Panc1 (cell line): ENCODE measurements at regions not wholly inside any gene's neighbourhood (a gene's known extent, or its start where the extent isn't known, plus 50 kb on each side); places are given as distances from the start of the nearest gene placed in this dataset.
"Not testable (repeated sequence)": the region's sequence is repeated elsewhere in the genome, so short reads cannot be mapped to it uniquely, and the experiment has no call there.

Experiments used
- POLR2AphosphoS5 ChIP-seq: IDR thresholded peaks from 2 replicates; pipeline ENCODE4 v1.6.1; 2012; ENCODE audit warnings: mild to moderate bottlenecking, low read depth, low read length, moderate library complexity
- TCF7L2 ChIP-seq: IDR thresholded peaks from 2 replicates; pipeline ENCODE4 v1.6.1; 2011; ENCODE audit warnings: mild to moderate bottlenecking, low read depth, low read length, inconsistent platforms
- TF ChIP-seq, protein P1 (sequence below): fragments of 450-650 bp; IDR thresholded peaks from 2 replicates; pipeline ENCODE4 v1.5.1; 2017; ENCODE audit warnings: mild to moderate bottlenecking
- TF ChIP-seq, protein P2 (sequence below), 2 experiments: IDR thresholded peaks; 2 replicates each; pipeline ENCODE4 v1.6.1; 2011 to 2012; ENCODE audit warnings: low read depth in 2 of 2, control low read depth in 1 of 2, low read length in 1 of 2, mild to moderate bottlenecking in 1 of 2, moderate library complexity in 1 of 2; ENCODE audit not compliant: insufficient read depth in 1 of 2

DNA sequence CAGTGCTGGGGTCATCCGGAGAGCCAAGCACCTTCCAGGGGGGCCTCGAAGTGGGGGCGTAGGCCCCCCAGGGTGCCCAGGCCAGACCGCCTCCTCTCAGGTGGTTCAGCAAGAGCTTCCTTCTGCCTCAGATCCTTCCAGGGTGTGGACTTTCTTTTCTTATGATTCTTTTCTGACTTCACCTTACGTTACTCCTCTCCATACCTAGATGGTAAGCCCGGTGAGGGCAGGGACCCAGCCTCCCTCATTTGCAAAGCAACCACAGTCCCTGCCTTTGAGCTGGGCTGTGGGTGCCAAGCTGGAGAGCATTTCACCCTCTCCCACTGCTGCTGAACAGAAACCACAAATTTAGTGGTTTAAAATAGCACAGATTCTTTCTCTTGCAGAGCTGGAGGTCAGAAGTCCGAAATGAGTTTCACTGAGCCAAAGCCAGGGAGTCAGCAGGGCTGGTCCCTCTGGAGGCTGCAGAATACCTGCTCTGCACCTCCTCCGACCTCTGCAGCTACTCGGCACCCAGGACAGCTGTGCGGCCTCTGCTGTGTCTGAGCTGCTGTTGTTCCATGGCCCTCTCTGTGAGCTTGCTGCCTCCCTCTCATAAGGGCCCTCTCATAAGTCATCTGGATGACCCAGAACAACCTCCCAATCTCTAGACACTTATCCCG is 323.0 kb downstream of the CACNA1B start:
- TF ChIP-seq, protein P1, sequence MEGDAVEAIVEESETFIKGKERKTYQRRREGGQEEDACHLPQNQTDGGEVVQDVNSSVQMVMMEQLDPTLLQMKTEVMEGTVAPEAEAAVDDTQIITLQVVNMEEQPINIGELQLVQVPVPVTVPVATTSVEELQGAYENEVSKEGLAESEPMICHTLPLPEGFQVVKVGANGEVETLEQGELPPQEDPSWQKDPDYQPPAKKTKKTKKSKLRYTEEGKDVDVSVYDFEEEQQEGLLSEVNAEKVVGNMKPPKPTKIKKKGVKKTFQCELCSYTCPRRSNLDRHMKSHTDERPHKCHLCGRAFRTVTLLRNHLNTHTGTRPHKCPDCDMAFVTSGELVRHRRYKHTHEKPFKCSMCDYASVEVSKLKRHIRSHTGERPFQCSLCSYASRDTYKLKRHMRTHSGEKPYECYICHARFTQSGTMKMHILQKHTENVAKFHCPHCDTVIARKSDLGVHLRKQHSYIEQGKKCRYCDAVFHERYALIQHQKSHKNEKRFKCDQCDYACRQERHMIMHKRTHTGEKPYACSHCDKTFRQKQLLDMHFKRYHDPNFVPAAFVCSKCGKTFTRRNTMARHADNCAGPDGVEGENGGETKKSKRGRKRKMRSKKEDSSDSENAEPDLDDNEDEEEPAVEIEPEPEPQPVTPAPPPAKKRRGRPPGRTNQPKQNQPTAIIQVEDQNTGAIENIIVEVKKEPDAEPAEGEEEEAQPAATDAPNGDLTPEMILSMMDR: not testable (repeated sequence)
- TF ChIP-seq POLR2AphosphoS5, TCF7L2: not testable (repeated sequence)
- TF ChIP-seq, protein P2, sequence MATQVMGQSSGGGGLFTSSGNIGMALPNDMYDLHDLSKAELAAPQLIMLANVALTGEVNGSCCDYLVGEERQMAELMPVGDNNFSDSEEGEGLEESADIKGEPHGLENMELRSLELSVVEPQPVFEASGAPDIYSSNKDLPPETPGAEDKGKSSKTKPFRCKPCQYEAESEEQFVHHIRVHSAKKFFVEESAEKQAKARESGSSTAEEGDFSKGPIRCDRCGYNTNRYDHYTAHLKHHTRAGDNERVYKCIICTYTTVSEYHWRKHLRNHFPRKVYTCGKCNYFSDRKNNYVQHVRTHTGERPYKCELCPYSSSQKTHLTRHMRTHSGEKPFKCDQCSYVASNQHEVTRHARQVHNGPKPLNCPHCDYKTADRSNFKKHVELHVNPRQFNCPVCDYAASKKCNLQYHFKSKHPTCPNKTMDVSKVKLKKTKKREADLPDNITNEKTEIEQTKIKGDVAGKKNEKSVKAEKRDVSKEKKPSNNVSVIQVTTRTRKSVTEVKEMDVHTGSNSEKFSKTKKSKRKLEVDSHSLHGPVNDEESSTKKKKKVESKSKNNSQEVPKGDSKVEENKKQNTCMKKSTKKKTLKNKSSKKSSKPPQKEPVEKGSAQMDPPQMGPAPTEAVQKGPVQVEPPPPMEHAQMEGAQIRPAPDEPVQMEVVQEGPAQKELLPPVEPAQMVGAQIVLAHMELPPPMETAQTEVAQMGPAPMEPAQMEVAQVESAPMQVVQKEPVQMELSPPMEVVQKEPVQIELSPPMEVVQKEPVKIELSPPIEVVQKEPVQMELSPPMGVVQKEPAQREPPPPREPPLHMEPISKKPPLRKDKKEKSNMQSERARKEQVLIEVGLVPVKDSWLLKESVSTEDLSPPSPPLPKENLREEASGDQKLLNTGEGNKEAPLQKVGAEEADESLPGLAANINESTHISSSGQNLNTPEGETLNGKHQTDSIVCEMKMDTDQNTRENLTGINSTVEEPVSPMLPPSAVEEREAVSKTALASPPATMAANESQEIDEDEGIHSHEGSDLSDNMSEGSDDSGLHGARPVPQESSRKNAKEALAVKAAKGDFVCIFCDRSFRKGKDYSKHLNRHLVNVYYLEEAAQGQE (IDR thresholded peaks at IDR 0.05; ENCODE audit: insufficient read depth in 1 of 2, low read depth in 2 of 2, low read length in 1 of 2): not testable (repeated sequence)
